PFSK-1 (cell line): ENCODE measurements at regions not wholly inside any gene's neighbourhood (a gene's known extent, or its start where the extent isn't known, plus 50 kb on each side); places are given as distances from the start of the nearest gene placed in this dataset.

Source experiments
- POLR2AphosphoS5 ChIP-seq: IDR thresholded peaks from 2 replicates; pipeline ENCODE4 v1.6.1; 2012; ENCODE audit warnings: low read depth, mild to moderate bottlenecking, control low read depth, low read length, moderate library complexity
- TF ChIP-seq, protein P1 (sequence below), 2 experiments: IDR thresholded peaks; 2 replicates each; pipeline versions ENCODE4 v1.6.1 to v1.8.0; 2011 to 2012; ENCODE audit warnings: low read depth in 2 of 2, low read length in 2 of 2, control low read depth in 1 of 2, inconsistent platforms in 1 of 2, mild to moderate bottlenecking in 1 of 2, moderate library complexity in 1 of 2; ENCODE audit not compliant: insufficient read depth in 1 of 2

DNA sequence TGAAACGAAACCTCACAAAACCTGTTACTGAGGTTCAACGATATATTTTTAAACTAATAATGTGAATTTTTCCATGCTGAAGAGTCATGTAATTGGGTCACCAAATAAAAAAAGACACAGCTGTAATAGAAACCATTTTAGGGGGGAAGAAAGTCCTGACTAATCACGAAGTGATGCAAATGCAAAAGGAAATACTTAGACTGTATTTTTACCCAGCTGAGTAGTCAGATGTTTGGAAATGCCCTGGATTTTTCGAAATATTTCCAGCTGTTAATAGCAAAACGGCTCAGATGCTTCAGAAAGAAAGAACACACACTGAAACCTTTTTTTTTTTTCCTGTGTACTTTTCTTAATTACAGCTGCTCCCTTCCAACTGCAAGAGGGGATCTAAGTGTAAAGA lies 210.3 kb downstream of the SETD4 start:
- TF ChIP-seq, protein P1, sequence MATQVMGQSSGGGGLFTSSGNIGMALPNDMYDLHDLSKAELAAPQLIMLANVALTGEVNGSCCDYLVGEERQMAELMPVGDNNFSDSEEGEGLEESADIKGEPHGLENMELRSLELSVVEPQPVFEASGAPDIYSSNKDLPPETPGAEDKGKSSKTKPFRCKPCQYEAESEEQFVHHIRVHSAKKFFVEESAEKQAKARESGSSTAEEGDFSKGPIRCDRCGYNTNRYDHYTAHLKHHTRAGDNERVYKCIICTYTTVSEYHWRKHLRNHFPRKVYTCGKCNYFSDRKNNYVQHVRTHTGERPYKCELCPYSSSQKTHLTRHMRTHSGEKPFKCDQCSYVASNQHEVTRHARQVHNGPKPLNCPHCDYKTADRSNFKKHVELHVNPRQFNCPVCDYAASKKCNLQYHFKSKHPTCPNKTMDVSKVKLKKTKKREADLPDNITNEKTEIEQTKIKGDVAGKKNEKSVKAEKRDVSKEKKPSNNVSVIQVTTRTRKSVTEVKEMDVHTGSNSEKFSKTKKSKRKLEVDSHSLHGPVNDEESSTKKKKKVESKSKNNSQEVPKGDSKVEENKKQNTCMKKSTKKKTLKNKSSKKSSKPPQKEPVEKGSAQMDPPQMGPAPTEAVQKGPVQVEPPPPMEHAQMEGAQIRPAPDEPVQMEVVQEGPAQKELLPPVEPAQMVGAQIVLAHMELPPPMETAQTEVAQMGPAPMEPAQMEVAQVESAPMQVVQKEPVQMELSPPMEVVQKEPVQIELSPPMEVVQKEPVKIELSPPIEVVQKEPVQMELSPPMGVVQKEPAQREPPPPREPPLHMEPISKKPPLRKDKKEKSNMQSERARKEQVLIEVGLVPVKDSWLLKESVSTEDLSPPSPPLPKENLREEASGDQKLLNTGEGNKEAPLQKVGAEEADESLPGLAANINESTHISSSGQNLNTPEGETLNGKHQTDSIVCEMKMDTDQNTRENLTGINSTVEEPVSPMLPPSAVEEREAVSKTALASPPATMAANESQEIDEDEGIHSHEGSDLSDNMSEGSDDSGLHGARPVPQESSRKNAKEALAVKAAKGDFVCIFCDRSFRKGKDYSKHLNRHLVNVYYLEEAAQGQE (IDR thresholded peaks at IDR 0.05; ENCODE audit: insufficient read depth in 1 of 2, low read depth in 2 of 2, low read length in 2 of 2) = no peak
- no peak for TF ChIP-seq POLR2AphosphoS5
